ENCODE measurements at regions not wholly inside any gene's neighbourhood (a gene's known extent, or its start where the extent isn't known, plus 50 kb on each side); places are given as distances from the start of the nearest gene placed in this dataset.

DNA sequence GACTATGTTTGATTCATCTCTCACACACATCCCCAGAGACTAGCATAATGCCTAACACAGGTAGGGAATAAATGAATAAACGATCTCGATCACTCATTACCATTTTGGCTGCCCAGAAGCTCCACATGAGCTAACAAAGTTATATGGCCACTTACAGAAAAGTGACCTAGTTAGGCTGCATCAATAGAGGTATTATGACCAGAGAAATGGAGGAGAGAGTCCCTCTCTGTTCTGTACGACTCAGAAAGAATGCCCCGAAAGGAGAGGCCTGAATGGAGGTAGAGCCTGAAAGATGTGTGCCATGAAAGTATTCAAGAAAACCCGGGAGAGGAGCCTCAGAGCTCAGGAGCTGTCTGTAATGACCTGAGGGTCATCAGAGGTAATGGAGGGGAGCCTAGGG is 208.2 kb upstream of the GRIK3 start:
- DNase-seq (ENCODE audit: low spot score): no peak

DNA sequence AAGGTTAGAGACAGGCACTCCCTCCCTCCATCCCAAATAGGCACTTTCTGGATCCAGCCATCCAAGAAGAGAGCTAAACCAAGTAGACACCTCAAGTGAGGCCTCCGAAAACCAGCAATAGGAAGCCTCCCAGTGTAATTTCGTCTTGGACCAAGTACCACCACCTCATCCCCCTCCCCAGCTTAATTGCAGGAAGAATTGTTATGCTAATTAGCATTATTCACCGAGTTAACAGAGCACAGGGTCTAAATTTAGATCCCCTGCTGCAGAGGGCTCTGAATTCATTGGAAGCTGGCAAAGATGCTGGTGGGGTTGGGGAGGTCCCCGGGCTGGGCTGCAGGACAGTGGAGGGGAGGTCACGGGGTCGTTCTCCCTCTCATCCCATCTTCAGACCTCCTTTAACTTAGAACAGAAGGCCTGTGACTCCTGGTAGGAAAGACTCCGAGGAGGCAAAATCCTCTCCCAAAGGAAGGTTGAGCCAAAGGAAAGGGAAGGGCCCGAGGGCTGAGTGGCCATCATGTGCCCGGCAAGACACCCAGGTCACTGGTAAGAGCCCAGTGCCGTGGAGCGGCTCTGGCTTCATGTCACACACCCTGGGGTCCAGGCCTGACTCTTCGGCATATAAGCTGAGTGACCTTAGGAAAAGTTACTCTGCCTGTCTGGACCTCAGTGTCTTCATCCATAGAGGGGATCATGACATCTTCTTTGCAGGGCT is 209.2 kb upstream of the GRIK3 start:
- peak; percentile 32 for DNase-seq (ENCODE audit: low spot score)

DNA sequence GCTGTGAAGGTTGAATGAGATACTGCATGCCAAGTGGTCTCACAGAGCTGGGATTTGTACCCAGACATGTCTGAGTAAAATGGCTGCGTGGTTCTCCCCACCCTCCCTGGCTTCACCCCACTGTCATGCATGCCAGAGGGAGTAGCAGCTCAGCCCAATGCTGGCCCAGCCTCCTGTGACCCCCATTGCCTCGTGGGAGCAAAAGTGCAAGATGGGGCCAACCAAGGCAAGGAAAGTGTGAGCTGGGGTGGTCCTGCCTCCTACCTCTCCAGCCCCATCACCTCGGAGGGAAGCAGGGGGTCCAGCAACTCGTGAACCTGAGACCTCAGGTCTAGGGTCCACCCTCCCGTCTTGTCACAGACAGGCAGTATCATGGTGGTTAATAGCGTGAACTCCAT is 209.8 kb upstream of the GRIK3 start:
- DNase-seq (ENCODE audit: low spot score): no peak

DNA sequence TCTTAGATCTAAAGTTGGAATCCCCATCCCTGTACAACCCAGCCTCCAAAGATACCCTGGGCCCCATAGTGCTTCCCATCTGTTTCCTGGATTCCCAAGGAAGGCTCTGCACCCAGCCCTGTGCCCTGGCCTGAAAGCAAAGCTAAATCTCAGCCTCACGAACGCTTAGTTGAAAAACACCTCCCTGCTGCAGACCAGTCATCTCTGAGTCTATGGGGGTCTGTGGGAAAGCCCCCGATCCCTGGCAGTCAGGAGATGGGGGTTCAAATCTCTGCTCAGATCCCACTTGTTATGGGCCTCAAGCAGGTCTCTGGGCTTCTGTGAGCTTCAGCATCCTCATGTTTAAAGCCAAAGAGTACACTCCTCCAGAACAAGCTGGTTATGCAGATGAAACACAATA is 210.5 kb upstream of the GRIK3 start:
- no peak for DNase-seq (ENCODE audit: low spot score)

DNA sequence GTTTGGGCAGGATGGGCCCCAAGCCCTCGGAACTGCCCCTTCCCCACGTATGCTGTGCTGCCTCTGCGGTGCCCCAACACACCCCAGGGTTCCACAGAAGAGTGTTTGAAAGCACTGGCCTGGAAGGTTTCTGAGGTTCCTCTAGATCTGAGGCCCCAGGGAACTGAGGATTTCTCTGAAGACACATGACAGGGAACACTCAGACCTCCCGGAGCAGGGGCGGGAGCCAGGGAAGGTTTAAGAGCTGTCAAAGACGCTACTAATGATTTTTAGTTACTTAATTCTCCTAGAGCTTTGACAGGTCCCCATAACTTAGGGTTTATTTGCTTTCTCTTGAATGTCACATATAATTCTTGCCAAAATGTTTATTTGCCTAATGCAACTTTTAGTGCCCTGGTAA is 212.3 kb upstream of the GRIK3 start:
- no peak for DNase-seq (ENCODE audit: low spot score)

DNA sequence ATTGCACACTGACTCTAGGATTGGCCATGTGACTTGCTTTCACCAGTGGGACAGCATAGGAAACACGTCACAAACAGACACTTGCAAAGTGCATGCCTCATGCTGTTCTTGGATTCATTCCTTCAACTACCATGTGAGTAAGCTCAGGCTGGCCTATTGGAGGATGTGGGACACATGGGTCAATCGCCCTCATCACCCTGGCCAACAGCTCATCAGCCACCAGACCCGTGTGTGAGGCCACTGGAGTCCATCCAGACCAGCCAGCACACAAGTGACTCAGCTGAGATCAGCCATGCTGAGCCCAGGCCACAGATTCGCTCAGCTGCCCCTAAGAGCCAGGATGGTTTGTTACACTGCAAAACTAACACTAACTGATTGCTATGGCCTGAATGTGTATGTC is 216.1 kb upstream of the GRIK3 start:
- no peak for DNase-seq (ENCODE audit: low spot score)

DNA sequence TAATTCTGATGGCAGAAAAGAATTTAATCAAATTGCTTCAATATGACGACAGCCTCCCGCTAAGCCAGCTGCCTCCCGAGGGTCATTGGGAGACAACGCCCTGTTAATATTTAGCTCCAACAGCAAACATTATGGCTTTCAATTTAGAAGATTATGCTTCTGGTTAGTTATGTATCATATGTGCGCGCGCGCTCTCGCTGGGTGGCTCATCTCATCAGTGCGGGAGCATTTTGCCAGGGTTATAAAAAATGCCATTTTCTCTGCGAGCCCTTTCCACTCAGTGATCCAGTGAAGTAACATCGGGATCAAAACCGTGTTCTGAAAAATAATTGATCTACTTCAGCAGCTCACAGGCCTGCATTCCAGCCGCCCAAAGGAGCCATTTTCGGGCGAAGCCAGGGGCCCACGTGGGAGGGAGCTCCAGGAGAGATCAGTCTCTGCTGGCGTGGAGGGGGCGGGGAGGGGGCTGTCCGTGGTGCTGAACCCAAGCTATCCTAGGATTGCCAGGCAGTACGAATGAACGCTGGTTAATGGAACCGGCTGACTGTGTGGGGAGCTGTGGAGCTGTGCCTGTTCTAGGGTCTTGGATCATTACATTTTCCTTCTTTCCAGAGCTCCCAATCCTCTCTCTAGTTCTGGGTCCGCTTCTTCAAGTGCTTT is 219.1 kb upstream of the ZC3H12A start:
- peak; percentile 93 for DNase-seq (ENCODE audit: low spot score)

DNA sequence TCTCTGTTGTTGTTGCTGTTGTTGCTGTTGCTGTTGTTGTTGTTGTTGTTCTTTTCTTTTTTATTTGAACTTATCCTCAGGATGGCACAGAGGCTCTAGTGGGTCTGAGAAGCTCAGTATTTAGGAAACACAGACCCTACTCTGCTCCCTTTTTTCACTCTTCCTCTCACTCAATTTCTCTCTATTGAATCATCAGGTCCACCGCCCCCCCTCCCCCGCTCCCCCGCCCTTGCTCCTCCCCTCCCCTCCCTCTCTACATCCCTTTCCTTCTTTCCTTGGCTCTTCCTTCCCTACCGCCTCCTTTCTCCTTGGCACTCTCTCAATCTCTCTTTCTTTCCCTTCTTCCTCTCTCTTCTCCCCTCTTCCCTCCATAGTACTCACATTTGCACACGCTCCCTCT is 218.5 kb upstream of the ZC3H12A start:
- DNase-seq (ENCODE audit: low spot score): peak; percentile 36

DNA sequence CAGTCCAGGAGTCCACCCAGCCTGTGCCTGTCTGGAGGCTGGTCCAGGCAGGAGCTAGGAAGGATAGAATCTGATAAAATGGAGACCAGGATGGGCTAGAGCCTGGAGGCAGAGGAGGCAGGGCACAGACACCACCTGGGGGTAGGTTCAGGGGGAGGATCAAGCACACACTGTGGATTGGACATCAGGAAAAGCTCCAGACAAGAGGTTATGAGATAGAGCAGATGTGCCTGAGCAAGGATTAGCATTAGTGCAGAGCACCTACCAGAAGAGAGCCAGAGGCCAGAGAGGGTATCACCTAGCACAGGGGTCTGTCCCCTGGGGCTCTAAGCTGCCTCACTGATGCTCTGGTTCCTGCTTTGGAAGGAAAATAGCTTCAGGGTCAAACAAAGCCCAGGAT is 216.7 kb upstream of the ZC3H12A start:
- no peak for DNase-seq (ENCODE audit: low spot score)

DNA sequence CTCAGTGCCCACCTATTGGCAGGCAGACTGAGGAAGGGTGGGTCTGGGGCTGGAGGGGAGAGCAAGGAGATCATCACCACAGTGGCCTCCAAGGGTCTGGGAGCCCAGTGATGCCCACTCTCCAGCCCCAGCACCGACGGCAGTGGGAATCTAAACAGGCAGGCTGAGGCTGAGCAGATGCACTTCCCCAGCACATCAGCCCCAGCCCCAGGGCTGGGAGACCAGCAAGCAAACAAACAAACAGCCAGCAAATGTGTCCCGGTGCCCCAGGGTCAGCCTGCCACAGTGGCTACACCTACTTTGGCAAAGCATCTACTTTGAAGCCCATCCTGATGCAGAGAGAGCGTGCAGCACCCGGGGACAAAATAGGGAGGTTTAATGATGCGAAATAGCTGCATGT is 216.3 kb upstream of the ZC3H12A start:
- DNase-seq (ENCODE audit: low spot score): no peak

DNA sequence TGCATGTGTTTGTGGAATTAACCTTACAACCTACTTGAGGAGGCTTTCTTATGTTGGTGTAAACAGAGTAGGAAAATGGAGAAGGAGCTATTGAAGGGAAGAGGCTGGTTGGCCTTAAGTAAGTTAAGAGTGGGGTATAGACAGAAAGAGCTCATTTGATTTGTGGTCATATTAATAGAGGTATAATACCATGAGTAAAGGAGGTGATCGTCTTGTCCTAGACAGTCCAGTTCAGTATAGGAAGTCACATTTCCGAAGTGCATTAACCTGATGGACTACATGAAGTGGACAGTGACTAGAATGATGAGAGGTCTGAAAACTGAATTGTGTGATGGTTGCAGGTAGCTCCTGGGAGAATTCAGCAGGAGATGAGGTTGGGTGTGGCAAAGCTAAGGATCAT is 215.4 kb upstream of the ZC3H12A start:
- DNase-seq (ENCODE audit: low spot score): no peak

DNA sequence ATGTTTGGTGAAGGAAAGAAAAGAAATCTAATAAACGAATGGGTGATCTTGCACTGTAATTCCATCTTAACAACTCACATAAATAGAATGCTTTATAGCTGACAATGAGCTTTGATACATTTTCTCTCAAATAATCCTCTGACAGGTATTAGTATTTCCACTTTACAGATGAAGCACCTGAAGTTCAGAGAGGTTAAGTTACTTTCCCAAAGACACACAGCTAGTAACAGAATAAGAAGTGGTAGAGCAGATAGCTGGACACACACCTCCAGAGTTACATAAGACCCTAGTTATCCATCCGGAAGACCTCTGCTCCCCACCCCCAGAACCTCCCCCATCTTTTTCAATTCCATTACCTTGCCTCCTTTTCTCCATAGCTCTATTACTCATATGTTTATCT is 213.3 kb upstream of the ZC3H12A start:
- DNase-seq (ENCODE audit: low spot score): no peak

DNA sequence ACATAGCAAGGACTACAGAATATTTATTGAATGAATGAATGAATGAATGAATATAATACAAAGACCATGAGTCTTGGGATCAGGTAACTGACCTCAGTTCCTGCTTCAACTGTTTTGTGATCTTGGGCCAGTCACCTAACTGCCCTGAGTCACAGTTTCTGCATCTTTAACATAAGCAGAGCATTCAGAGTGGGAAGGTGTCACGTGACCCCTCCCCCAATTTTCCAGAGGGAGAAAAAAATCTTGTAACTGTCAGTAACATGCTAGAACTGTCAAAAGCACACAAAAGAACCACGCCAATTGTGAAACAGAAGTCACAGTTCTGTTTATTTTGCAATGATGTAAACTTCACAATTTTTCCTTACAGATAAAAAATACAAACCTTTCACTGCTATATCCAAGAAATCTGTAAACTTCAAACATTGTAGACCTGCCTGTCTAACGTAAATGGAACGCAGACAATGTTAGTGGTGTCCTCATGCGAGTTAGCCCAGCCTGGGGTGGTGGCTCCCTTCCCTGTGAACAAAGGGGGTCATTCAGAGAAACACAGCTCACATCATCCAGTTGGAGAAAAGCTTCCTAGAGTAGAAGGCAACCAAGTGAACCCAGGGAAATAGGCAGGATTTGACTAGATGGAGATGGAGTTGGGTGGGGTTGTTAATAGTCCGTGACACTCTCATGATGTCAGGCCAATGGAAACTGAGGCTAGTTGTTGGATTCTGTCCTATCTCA is 211.8 kb upstream of the ZC3H12A start:
- DNase-seq (ENCODE audit: low spot score): no peak

DNA sequence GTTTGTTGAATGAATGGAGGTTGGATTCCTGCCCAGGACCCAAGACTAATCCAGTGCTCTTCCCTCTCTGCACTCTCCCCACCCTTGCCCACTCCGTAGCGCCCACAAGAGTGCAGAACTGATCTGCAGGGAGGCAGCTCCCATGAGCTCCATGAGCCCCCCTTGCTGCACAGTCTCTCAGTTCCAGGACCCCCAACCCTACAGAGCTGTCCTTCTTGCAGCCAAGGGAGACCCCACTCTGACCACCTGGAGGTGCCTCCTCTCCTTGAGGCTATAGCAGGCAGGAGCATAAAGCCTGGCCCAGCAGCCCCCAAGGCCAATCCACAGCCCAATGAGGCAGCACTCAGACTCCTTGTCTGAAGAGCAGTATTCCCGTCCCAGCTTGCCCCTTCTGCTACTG is 209.2 kb upstream of the ZC3H12A start:
- no peak for DNase-seq (ENCODE audit: low spot score)

DNA sequence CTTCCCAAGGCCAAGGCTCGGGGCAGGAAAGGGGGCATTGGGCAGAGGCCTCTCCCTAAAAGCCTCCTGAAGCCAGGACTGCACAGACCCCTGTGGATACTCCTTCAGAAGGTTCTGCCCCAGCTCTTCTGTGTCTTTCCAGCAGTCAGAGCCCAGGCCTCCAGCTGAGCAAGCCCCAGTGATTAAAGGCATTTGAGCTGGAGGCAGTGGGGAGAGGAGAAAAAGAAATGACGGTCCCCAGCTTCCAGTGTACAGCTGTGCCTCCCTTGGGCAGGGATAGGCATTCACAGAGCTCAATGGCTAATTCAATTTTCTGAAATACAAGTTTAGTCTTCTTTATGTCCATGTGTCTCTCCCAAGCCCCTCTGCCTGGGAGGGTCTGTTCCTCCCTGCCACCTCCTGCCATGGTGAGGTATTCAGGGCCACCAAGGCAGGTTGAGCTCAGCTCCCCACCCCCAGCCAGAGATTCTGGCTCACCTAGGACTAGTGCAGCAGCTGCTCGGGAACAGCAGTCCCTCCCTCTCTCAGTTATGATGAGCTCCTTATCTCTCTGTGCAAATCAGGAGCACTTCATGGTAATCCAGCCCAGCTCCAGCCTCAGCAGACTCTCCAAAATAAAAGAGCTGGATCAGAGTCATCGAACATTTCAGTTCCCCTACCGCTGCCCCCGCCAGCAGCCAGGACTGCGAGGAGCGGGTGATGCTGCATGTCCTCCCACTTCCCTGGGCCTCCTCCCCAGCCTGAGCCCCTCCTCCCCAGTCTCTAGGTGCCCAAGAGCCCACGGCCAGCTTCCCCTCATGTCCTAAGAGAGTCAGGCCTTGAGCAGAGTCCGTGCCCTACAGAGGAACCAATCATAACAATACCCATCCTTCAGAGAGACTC is 208.4 kb upstream of the ZC3H12A start:
- DNase-seq (ENCODE audit: low spot score): no peak

DNA sequence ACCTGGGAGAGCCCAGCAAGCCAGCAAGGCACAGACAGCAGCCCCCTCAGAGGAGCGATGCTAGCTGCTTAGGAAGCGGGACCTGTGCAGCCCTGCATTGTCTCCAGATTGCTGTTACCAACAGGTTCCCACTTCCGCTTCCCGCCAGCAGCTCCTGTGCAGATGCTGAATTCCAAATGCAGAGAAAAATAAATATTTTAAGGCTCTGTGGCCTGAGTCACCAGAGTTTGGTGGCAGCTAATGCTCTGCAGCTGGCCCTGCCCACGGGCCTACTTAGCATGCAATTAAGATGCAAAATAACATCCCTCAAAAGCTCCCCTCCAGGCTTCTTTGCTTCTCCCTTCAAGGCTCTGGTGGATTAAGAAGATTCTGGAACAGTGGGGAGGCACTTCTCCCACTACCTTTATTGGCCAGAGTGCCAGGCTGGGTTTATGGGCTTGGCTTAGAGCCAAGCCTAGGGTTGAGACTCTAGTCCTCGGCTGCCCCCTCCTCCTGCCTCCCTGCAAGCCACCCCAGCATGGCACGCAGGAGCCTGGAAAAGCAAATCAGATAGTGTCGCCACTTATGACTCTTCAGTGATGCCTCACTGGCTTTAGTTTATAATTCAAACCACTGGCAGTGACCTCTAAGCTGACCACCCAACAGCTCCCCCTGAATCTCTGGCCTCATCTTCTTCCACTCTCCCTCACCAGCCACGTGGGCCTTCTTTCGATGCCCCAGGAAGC is 207.1 kb upstream of the ZC3H12A start:
- peak; percentile 38 for DNase-seq (ENCODE audit: low spot score)

DNA sequence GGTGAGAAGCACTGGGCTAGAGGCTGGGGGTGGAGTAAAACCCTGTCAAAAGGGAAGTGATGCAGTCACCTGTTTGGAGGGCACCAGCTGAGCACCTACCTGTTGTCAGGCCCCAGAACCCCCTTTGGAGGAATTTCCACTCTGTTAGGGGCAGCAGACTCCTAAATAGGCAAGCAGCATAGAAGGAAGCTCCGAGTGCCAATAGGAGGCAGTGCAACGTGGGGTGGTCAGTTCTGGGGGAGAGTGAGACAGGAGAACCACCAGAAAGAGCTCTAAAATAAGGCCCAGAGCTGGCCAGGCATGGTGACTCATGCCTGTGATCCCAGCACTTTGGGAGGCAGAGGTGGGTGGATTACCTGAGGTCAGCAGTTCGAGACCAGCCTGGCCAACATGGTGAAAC is 203.7 kb upstream of the ZC3H12A start:
- no peak for DNase-seq (ENCODE audit: low spot score)

DNA sequence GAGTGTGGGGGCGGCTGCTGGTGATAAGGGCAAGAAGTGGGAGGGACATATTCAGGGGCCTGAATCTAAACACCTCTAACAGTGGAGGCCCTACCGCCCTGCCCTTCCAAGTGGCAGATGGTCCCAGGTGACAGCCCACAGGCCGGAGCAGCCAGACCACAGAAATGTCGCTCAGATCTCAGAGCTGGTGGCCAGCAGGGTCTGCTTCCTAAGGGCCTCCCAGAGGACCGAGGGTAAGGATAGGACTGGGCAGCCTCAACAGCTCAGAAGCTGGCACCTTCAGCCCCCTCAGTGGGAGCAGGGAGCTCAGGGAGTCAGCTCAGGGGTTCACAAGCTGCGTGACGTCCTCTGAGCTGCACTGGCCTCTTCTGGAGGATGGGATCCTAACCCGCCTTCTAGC is 201.8 kb upstream of the ZC3H12A start:
- no peak for DNase-seq (ENCODE audit: low spot score)

DNA sequence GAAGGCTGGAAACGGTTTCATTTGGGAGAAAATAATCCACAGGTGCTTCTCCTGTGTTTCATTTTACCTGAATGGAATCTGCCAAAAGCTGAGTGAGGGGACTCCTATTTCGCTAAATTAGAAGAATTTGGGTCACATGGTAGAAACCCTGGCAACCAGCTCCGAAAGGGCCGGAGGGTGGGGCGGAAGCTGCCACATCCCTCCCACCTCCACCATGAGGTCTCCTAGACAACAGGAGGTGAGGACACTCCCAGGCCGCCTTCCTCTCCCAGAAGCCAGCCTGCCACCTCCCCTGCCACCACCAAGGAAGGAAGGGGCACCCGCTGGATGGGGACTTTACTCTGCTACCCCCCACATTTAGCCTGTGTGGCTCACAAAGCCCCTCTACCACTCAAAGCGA is 199.9 kb upstream of the ZC3H12A start:
- DNase-seq (ENCODE audit: low spot score): no peak

DNA sequence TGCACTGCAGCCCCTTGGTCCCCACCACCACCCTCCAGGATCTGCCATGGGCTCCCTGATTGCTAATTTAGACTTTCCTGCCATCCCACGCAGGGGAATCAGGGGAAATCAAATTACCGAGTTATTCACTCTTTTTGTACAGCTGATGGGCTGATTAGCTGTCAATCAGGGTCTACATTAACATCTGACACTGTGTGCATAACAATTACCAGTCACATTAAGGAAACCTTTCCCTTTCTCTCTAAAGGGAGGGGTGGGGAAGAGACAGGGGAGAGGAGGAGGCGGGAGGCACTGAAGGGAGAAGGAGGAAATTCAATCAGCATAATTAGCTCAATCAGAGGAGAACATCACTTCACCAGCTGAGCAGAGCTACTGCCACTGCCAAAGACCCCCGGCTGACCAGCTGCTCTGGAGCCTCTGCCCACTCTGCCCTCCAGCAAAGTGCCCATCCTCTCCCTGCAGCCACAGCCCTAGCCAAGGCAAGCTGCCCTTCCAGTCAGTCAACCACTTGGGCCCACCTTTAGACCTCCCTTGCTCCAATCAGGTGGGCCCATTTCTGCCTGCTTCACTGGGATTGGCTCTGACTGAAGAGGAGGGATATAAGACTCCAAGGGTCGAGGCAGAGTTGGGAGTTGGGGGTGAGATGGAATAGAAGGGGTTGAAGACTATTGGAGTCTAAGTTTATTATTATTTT is 199.3 kb upstream of the ZC3H12A start:
- DNase-seq (ENCODE audit: low spot score): peak; percentile 74

DNA sequence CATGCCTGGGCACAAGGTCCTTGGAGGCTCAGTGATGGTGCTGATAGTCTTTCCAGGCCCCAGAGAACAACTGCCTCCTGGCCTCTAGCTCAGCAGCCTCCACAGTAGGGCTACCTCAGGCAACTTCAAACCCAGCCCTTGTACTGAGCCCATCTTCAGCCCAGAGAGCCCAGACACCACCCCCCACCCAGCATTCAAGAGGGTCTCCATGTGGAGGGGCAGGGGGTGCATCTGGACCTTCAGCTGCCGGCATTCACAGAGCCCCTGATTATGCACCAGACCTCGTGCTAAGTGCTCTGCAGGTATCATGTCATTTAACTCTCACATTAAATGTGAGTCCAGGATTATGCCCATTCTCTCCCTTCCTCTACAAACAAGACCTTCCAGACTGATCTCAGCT is 197.0 kb upstream of the ZC3H12A start:
- no peak for DNase-seq (ENCODE audit: low spot score)

All from iPS-NIHi11 (cell line).